ENCODE measurements at regions not wholly inside any gene's neighbourhood (a gene's known extent, or its start where the extent isn't known, plus 50 kb on each side); places are given as distances from the start of the nearest gene placed in this dataset.

DNA sequence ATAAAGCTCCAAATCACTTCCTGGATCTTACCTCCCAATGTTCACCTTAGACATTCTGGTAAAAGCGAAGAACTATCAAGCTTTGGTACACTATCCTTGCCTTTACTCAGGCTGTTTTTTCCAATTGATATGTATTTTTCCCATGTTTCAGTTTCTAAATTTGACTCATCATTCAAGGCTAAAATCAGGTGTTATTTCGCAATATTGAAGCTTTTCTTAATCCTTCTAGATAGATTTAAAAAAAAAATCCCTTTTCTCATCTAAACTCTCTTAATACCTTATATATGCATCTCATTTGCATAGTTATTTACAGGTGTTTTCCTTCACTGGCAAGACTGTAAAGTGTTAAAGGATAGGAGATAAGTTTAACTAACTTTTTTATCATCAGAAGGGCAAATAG is 608.1 kb upstream of the FAM241A start:
- TF ChIP-seq, protein P1, sequence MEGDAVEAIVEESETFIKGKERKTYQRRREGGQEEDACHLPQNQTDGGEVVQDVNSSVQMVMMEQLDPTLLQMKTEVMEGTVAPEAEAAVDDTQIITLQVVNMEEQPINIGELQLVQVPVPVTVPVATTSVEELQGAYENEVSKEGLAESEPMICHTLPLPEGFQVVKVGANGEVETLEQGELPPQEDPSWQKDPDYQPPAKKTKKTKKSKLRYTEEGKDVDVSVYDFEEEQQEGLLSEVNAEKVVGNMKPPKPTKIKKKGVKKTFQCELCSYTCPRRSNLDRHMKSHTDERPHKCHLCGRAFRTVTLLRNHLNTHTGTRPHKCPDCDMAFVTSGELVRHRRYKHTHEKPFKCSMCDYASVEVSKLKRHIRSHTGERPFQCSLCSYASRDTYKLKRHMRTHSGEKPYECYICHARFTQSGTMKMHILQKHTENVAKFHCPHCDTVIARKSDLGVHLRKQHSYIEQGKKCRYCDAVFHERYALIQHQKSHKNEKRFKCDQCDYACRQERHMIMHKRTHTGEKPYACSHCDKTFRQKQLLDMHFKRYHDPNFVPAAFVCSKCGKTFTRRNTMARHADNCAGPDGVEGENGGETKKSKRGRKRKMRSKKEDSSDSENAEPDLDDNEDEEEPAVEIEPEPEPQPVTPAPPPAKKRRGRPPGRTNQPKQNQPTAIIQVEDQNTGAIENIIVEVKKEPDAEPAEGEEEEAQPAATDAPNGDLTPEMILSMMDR (conservative IDR thresholded peaks at IDR 0.05; ENCODE audit: low read length): no peak
- TF ChIP-seq EZH2phosphoT487 (IDR thresholded peaks at IDR 0.05; ENCODE audit: borderline replicate concordance, low read depth, low read length): no peak

Data from OCI-LY7 (cell line).